Inferior parietal cortex (tissue), 1 donor: ENCODE measurements at regions not wholly inside any gene's neighbourhood (a gene's known extent, or its start where the extent isn't known, plus 50 kb on each side); places are given as distances from the start of the nearest gene placed in this dataset.
A peak's percentile ranks its signal among the peaks of the same experiment; 100 is the strongest.

ENCODE experiments used
- DNase-seq: peaks from one replicate; pipeline ENCODE4 v3.0.0-alpha.2; 2016; ENCODE audit errors: extremely low spot score

DNA sequence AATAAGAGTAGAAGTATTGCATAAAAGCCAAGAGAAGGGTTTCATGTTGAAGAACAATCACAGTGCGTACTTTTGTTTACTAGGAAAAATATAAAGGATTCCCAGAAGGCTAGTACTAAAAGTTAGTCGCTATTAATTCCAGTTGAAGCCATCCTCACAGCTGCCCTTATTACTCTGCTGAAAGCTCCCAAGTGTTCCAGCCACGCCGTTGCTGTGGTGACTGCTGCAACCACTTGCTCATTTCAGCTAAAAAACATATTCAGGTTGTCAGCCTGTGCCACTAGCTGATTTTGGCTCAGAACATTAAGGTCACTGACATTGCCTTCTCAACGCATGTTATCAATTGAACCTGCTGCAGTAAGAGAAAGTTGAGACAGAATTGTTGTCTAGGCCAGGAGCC lies 87.1 kb upstream of the FNDC3A start:
- DNase-seq, result no peak

DNA sequence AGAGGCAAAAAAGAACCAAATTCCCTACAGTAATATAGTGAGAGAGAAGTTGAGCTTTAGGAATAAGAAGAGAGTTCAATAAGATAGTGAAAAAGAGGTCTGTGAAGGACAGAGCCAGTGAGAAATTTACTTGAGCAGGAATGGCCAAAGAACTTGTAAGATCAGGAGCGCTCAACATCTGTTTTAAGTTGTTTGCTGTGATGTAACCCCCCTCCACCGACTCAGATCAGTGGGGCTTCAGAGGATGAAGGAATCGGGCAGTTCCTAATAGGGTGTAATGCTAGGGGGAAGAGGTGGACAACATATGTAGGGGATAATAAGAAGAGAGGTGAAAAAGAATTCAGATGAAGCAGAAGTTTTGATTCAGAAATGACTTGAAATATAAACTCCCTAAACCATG lies 85.3 kb upstream of the FNDC3A start:
- DNase-seq, result no peak

DNA sequence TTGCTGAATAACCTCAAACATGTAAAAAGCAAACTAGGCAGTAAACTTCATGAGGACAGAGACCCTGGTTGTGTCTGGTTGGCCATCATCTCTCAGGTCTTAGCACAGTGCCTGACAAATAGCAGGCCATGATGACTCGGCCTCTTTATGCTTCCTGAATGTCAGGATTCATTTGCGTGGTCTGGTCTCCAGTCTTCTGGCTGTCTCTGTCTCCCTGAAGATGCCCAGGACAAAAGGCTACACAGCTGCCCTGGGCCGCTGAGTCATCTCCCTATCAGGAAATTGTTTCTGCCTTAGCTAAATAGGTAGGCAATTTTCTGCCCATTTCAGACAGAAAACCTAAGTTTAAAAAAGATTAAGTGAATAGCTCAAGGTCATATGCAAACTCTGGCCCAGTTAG lies 84.1 kb upstream of the FNDC3A start:
- no peak for DNase-seq

DNA sequence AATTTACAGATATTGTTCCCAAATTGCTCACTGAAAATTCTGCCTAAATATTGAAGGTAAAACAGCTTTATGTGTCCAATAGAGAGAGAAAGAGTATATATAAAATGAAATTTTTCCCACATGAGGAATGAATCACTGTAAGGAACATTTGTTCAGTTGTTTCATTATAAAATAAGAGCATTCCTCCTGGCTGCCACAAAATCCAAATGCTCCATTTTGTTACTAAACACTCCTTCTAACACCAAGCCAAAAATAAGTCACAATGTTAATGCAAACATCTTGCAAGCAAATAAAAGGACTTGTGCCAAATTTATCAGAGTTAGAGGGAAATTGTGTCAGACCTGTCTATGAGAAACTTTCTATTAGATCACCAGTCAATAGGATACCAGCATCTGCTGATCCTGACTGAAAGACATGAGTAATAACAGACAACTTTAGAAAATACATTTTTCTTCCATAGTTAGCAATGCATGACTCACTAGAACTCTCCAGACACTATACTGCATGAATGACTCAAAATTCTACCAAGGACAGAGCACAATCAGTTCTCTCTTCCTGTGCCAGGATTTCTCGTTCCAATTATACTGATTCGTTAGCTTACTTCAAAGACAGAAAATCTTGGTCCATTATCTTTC lies 83.5 kb upstream of the FNDC3A start:
- DNase-seq, result peak; percentile 78

DNA sequence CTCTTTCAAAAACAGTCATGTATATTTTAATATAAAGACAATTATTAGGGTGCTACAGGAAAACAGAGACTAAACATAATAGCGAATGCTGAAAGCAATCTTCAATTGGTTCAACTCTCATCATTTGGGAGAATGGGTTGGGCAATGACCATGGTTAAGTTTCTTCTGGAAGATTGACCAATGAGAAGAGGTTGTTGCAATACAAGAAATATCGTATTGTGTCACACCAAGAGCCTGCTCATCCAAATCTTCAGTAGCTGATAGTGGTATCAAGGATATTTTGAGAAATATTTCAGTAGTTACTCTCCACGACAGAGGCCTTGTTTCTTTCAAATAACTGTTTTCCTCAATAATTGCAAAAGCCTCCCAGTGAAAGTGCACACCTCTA lies 83.0 kb upstream of the FNDC3A start:
- no peak for DNase-seq

DNA sequence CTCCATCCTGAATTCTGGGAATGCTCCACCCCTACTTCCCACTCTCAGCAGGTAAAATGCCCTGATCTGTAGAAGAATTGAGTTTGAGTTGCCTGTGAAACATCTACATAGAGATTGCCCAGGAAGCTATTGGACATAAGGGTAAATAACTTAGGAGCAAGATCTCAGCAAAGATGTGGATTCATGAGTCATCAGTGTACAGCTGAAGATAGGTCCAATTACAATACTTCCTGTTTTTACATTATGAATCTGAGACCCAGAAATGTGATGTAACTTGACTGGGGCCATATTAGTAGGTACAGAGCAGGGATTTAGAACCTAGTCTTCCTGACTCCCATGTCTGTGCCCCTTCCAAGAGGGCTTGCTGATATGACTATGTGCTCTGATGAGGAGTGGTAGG lies 79.4 kb upstream of the FNDC3A start:
- no peak for DNase-seq

DNA sequence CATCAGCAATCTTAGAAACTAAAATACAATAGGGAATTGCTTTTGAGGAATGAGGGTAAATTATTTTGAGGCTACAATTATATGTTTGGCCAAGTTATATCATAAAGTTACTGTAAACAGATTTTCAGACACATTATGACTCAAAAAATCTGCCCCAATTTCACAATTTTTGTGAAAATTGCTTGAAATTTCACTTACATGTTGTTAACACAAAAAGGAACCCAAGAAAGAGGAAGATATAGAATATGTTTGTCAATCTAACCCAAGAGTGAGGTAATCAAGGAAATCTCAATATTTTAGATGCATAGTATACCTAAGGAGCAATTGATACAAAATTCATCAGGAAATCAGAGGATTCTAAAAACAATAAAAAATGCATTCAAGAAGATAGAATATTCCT lies 73.9 kb upstream of the FNDC3A start:
- no peak for DNase-seq

DNA sequence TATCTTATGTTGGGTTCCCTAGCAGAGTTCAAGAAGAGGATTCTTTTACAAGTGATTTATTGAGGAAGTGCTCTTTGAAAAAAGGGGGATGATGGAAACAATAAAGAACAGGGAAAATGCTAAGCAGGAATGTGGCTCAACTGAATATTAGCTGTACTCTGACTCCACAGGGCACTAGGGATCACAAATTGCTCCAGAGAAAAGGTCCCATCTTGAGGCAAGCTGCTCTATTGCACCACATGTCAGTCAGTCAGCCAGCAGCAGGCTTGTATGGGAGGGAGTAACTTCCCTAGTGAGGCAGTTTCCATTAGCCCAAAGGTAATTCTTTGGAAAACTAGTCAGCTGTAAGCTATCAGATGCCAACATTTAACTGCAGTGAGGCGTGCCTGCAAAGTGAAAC lies 73.3 kb upstream of the FNDC3A start:
- no peak for DNase-seq

DNA sequence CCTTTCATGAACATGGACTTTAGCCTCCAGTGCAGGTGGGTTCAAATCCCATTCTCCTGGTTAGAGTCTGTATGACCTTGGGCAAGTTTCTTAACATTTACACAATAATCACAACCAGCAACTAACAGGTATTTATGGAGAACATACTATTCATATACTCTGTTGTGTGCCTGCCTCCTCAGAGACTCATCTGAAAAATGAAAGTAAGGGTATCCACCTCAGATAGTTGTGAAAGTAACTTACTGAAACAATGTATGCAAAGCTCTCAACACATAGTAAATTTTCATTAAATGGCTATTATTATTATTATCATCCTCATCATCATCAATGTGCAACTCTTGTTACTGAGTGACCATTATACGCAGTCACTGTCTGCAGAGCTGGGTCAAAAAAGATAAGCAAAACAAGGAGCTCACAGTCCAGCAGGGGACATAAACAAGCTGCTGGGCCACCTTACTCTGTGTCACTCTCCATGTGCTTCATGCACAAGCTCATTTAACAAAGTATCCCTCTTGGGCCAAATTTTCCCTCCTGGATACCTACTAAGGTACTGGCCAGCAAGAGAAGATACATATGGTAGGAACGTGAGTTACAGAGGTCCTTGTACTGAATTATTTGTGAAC lies 70.9 kb upstream of the FNDC3A start:
- DNase-seq, result no peak

DNA sequence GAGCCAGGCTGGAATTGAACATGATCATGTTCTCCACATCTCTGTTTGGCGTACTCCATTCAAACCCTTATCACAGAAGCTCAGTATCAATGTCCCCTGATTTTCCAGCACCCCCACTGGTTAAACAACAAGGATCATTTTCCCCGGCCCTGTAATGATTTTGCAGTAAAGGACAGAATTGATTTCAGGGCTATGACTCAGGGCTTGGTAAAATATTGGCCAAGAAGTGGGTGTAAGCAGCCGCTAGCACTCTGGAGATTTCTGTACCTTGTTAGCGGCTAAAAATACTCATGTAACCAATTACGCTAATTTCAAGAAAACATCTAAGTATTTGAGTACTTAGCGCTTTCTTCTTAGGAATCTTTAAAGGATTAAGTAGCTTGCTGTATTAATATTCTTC lies 69.5 kb upstream of the FNDC3A start:
- no peak for DNase-seq

DNA sequence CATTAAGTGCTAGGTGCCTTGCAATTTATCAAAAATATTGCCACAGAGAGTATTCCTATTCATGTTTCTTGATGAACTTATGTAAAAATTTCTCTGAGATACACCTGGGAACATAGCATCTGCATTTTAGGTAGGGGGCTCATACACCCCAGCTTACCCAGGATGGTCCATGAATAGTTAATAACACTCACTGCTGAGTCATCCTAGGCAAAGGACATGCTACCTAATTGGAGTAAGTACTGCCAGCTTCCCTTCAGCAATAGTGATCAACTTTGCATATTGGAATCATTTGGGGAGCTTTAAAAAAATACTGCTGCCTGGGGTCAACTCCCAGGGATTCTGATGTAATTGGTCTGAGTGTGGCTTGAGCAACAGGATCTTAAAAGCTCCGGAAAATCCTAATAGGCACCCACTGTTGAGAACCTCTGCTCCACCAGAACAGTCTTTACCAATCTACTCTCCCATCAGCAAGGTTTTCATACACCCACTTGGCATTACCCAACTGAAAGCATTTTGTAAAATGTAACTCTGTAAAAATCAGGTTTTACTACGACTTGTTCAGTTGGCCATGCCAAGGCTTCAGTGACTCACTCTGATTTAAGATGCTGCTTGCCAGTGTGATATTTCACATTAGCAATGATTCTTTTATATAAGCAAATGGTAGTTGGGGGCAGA lies 67.2 kb upstream of the FNDC3A start:
- DNase-seq, result peak; percentile 50

DNA sequence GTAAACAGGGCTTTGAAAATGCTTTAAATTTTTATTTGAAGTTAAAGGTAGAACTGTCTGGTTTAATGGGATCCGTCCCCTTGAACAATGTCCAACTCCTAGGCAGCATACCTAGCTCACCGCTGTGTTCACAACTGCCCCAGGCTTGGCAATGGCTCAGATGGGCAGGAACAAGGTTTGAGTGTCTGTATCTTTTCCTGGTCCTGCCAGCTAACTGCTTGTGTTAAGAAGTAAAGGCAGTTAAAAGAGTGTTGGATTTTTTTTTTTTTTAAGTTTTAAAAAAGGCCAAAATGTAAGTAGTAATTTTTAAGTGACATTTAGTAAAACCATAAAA lies 66.7 kb upstream of the FNDC3A start:
- no peak for DNase-seq

DNA sequence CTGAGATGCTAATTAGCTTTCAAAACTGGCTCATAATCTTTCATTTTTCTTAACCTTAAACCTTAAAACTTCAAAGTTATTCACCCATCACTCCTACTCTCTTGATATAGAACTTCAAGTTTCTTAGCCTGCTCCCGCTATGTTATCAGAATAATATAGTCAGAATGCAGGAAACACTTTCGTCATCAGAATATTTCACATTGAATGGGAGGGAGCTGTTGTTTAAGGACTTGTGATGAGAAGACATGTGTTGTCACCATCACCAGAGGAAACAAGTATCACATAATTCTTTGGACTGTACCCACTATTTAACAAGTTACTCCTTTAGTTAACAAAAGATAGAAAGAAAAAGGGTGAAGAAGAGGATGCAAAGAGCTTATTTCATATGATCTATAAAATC lies 65.0 kb upstream of the FNDC3A start:
- no peak for DNase-seq

DNA sequence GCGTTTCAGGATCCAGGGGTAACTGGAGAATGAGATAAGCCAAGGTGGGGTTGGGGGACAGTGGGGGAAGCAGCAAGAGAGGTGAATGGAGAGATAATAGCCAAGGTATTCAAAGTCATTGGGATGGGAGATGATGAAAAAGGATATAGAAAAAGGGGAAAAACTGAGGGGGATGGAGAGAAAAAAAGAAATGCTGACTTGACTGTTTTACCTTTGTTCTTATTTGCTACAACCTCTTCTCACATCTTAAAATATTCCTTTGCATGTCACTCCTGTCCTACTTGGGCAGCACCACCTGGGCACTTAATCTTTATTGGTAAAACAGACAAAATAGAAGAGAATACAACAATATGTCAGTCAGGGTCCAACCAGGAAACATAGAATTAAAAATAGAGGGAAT lies 56.0 kb upstream of the FNDC3A start:
- DNase-seq, result no peak

DNA sequence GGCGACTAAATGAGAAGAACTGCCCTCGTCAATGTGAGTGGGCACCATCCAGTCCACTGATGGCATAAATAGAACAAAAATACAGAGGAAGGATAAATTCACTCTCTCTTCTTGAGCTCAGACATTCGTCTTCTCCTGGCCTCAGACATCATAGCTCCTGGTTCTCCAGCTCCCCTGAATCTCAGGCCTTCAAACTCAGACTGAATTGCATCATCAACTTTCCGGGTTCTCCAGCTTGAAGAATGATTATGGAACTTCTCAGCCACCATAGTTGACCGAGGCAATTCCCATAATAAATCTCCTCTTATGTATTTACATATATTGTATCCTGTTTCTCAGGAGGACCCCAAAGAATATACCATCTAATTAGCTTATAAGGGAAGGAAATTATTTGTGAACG lies 55.0 kb upstream of the FNDC3A start:
- DNase-seq, result no peak

DNA sequence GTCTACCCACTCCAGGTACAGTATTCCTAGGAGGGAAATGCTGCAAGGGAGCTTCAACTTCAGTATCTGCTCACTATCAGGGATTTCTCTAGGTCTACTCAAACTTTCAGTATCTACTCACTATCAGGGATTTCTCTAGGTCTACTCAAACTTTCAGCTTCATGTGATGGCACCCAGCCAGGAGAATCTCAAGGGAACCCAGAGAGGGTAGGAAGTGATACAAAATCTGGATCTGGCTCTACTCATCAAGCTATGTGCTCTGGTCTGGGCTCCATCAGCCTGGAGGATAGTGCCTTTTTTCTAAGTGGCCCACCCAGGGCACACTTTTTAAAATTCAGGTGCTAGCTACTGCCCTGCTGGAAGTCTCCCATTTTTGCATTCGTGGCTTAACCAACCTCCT lies 52.3 kb upstream of the FNDC3A start:
- no peak for DNase-seq

DNA sequence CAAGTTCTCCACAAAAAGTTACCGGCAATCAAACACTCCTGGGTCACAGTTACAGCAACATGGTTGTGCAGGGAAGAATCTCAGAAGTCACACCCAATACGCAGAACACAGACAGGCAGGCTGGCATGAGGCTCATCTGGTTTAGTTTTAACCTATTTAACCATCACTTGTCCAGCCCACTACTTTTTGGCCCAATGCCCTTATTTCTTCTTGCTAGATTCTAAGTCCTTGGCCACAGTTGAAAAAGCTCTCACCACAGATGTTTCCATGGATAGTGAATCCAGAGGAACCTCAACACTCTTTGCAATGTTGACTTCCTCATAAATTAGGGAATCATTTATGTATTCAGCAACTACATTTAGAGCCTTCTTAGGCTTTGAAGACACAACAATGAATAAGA lies 50.7 kb upstream of the FNDC3A start:
- no peak for DNase-seq
